ENCODE measurements at regions not wholly inside any gene's neighbourhood (a gene's known extent, or its start where the extent isn't known, plus 50 kb on each side); places are given as distances from the start of the nearest gene placed in this dataset.
A peak's percentile ranks its signal among the peaks of the same experiment; 100 is the strongest.

- DNase-seq (ENCODE audit: low read depth, low spot score), result no peak
These were observed 59.1 kb upstream of the PPP1R3C start for GRCh38 chr10:91691981-91692380.

DNA sequence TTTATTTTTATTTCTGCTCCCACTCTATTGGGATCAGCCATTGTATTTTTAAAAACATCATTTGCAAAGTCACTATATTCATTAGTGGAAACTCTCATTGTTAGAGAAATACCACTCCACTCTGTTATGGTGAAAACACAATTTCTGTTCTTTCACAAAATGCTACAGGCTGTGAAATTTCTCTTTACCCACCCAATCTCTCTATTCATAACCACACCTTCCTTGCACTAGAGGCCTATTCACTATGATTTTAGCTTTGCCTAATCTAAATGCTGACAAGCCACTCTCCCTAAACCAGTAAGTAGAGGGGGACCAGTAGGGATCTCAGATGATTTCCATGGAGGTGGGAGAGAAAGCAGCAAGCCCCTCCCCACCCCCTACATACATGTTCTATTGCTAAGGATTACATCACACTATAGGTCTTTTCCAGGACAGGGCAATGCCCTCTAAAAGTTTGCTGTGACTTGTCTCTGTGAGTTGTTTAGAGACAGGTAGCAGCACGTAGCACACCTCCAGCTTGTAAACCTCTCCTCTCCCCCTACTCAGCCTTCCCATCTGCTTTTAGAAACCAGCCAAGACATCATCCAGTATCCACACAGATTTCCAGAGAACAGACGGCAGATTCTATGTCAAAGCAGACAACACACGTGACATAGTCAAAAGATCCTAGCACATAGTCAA lies 58.3 kb upstream of the PPP1R3C start:
- no peak for DNase-seq (ENCODE audit: low read depth, low spot score)

GRCh38 chr10:91690412-91690811 lies 57.5 kb upstream of the PPP1R3C start:
- DNase-seq (ENCODE audit: low read depth, low spot score), result no peak

DNA sequence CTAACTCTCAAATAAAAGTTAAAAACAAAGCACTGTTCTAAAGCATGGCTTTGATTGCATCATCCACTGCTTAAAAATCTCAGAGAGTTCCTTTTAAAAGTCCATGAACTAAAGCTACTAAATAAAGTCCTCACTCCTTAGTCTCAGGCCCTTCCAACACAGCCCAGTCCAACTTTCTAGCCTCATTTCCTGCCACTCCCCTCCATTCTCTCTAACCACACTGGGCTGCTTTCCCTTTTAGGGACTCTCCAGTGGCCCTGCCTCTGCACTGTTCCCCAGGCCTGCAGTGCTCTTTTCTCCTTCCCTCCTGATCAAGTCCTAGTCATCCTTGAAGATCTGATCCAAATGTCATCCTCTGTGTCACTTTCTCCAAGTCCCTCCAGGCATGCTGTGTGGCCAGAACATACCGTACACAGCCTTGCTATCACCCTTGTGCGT lies 56.9 kb upstream of the PPP1R3C start:
- DNase-seq (ENCODE audit: low read depth, low spot score), result no peak

DNA sequence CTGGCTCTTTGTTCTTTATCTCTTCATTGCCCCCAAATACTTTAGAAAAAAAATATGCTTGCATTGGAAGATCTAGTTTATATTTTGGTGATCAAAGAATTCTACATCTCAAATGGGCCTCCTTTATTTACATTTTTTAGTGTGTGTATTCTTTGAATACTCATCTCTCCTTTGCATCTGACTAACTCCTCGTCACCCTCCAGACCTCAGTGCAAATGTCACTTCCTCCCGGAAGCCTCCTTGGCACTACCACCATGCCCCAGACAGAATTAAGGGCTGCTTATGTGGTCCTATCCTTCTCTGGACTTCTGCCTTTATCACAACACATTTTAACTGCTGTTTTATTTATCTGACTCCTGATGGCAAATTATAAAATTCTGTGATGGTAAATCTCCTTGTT lies 52.0 kb upstream of the PPP1R3C start:
- no peak for DNase-seq (ENCODE audit: low read depth, low spot score)

- DNase-seq (ENCODE audit: low read depth, low spot score), result peak; percentile 6
These were observed 51.1 kb upstream of the PPP1R3C start for GRCh38 chr10:91683975-91684374.

- no peak for DNase-seq (ENCODE audit: low read depth, low spot score)
These were observed 50.0 kb upstream of the PPP1R3C start for GRCh38 chr10:91682912-91683311.

Measured in ELF-1 (cell line).